ENCODE measurements at regions not wholly inside any gene's neighbourhood (a gene's known extent, or its start where the extent isn't known, plus 50 kb on each side); places are given as distances from the start of the nearest gene placed in this dataset.

- no peaks in the 10 kb centered on the region; the same call in 1 of the 2 replicates for H3K9me3 Mint-ChIP-seq
- no peak for DNase-seq
- no peak for TF ChIP-seq CTCF (IDR thresholded peaks at IDR 0.05)
- no peak overlapping the region for H3K4me3 Mint-ChIP-seq
- no peak overlapping the region for H3K27ac Mint-ChIP-seq
- H3K36me3 Mint-ChIP-seq (ENCODE audit: low read depth) = no peaks in the 10 kb centered on the region
- H3K4me1 Mint-ChIP-seq (ENCODE audit: low read depth) = peaks cover 9% of the 10 kb centered on the region
- peaks cover 5% of the 10 kb centered on the region; the same call in 1 of the 2 replicates for H3K27me3 Mint-ChIP-seq (ENCODE audit: insufficient read depth)
Observed at GRCh38 chr1:30054126-30054525, 669.3 kb downstream of the MATN1 start.

DNA sequence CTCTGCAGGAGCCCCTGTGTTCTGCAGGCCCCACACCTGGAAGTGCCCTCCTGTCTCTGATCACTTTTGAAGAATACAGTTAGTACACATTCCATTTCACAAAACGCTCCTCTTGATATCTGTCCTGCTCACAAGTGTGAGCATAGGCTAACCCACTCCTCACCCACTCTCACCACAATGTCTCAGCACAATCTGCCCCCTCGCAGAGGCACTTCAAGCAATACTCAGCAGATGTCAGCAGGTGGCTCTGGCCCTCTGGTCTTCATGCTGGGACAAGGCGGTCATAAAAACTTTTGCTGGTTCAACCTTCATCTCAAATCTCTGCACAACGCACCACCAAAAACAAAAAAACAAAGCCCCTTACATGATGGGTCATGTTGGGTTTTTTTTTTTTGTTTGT is 671.2 kb downstream of the MATN1 start:
- Mint-ChIP-seq H3K4me3 (no peak overlapping the region), H3K9me3 (no peaks in the 10 kb centered on the region; the same call in 1 of the 2 replicates), H3K4me1 (ENCODE audit: low read depth) (no peaks in the 10 kb centered on the region), H3K27ac (no peak overlapping the region), H3K36me3 (ENCODE audit: low read depth) (no peaks in the 10 kb centered on the region), H3K27me3 (ENCODE audit: insufficient read depth) (peaks cover 5% of the 10 kb centered on the region; the same call in 1 of the 2 replicates)
- DNase-seq = no peak
- no peak; the same call in 1 of the 2 replicates for TF ChIP-seq CTCF (IDR thresholded peaks at IDR 0.05)

- no peak for DNase-seq
- H3K4me3 Mint-ChIP-seq = no peak overlapping the region
- no peaks in the 10 kb centered on the region; the same call in 1 of the 2 replicates for H3K9me3 Mint-ChIP-seq
- no peak overlapping the region for H3K27ac Mint-ChIP-seq
- no peaks in the 10 kb centered on the region for H3K4me1 Mint-ChIP-seq (ENCODE audit: low read depth)
- no peaks in the 10 kb centered on the region for H3K36me3 Mint-ChIP-seq (ENCODE audit: low read depth)
- no peak for TF ChIP-seq CTCF (IDR thresholded peaks at IDR 0.05)
- H3K27me3 Mint-ChIP-seq (ENCODE audit: insufficient read depth) = peaks cover 5% of the 10 kb centered on the region; the same call in 1 of the 2 replicates
Observed at GRCh38 chr1:30051777-30052176, 671.6 kb downstream of the MATN1 start.

DNA sequence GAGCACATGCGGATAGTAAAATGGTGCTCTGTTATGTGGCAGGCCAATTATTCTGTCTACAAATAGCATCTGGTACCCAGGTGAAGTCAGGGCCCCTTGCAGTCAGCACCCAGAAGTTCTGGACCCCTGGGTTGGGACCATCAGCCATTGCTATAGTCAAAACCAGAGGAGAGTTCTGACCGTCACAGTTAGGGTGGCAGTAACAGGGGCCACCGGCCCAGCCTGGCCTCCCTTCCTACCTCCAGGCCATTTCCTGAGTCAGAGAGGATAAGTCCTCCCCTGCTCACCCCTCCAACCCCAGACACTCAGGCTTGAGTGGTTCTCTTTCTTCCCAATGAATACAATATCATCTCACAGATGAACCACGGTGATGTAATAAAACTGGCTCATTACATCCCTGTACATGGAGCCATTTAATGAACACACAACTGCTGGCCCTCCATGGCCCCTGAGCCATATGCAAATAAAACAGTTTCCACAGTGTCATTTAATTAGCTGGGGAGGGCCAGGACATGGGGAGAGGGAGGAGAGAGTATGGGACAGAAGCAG is 673.6 kb downstream of the MATN1 start:
- peaks cover 6% of the 10 kb centered on the region; the same call in 1 of the 2 replicates for H3K27me3 Mint-ChIP-seq (ENCODE audit: insufficient read depth)
- no peaks in the 10 kb centered on the region; the same call in 1 of the 2 replicates for H3K9me3 Mint-ChIP-seq
- no peak overlapping the region for H3K27ac Mint-ChIP-seq
- no peaks in the 10 kb centered on the region for H3K4me1 Mint-ChIP-seq (ENCODE audit: low read depth)
- DNase-seq = no peak
- no peaks in the 10 kb centered on the region for H3K36me3 Mint-ChIP-seq (ENCODE audit: low read depth)
- no peak for TF ChIP-seq CTCF (IDR thresholded peaks at IDR 0.05)
- no peak overlapping the region for H3K4me3 Mint-ChIP-seq

DNA sequence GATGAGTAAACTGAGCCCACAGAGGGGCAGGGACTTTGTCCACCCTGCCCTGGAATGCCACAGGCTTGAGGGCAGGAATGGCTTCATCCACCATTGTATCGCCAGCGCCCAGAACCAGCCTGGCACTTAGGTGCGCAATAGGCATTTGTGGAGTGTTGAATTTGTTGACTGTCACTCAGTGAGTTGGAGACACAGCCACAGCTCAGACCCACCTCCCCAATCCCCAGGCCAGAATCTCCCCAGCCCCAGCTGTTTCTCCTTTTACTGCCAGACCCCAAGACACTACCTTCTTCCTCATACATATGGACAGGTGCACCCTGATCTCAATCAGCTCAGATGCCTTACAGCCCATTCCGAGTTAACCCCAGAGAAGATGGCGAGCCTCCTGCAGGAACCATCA is 674.5 kb downstream of the MATN1 start:
- no peak for TF ChIP-seq CTCF (IDR thresholded peaks at IDR 0.05)
- Mint-ChIP-seq H3K4me3 (no peak overlapping the region), H3K36me3 (ENCODE audit: low read depth) (no peaks in the 10 kb centered on the region), H3K27ac (no peak overlapping the region), H3K27me3 (ENCODE audit: insufficient read depth) (peaks cover 7% of the 10 kb centered on the region), H3K9me3 (peaks cover 4% of the 10 kb centered on the region; the same call in 1 of the 2 replicates), H3K4me1 (ENCODE audit: low read depth) (no peaks in the 10 kb centered on the region)
- no peak for DNase-seq

All from HFFc6 (cell line).